ENCODE measurements at regions not wholly inside any gene's neighbourhood (a gene's known extent, or its start where the extent isn't known, plus 50 kb on each side); places are given as distances from the start of the nearest gene placed in this dataset.

GRCh38 chr2:60662781-60663180, 93.3 kb upstream of the PAPOLG start:
- Histone ChIP-seq H3K9ac (ENCODE audit: low read depth, low read length, poor library complexity) (no peak overlapping the region), H4K91ac (ENCODE audit: low read depth, low read length, poor library complexity) (no peak overlapping the region), H3K4me1 (ENCODE audit: control insufficient read depth in 2 of 2, insufficient read depth in 1 of 2, low read depth in 1 of 2, low read length in 2 of 2) (no peaks in the 10 kb centered on the region), H2BK5ac (ENCODE audit: low read length) (no peak overlapping the region), H2BK120ac (ENCODE audit: low read depth, low read length) (no peak overlapping the region), H2BK12ac (ENCODE audit: low read length) (no peak overlapping the region), H3K36me3 (replicated peaks in 1 of 2; ENCODE audit: control insufficient read depth in 2 of 2, insufficient read depth in 2 of 2, low read length in 2 of 2) (no peaks in the 10 kb centered on the region), H3K4me3 (ENCODE audit: low read length in 2 of 2) (no peak overlapping the region), H2BK15ac (ENCODE audit: low read length) (no peak overlapping the region), H3K4ac (ENCODE audit: low read length) (no peak overlapping the region), H3K18ac (ENCODE audit: low read length) (no peak overlapping the region), H3K14ac (ENCODE audit: low read length) (no peak overlapping the region), H3K23ac (ENCODE audit: low read depth, low read length, poor library complexity) (no peak overlapping the region), H2AFZ (ENCODE audit: low read length) (no peak overlapping the region), H3K4me2 (ENCODE audit: insufficient read depth, low read length, poor library complexity, severe bottlenecking) (no peak overlapping the region), H4K8ac (ENCODE audit: low read depth, low read length) (no peak overlapping the region), H3K79me1 (ENCODE audit: low read depth, low read length) (no peaks in the 10 kb centered on the region), H2AK5ac (ENCODE audit: low read depth, low read length) (no peak overlapping the region), H3K9me3 (replicated peaks in 1 of 2; ENCODE audit: control insufficient read depth in 2 of 2, insufficient read depth in 1 of 2, low read depth in 1 of 2, low read length in 2 of 2) (peaks cover 0 to 2% of the 10 kb centered on the region in 2 donors), H3K27ac (replicated peaks; ENCODE audit: low read length) (no peak overlapping the region), H3K27me3 (ENCODE audit: control insufficient read depth in 3 of 3, insufficient read depth in 3 of 3, low read depth in 1 of 3, low read length in 3 of 3) (peaks cover 0 to 5% (median 0%) of the 10 kb centered on the region in 3 experiments)
- DNase-seq (ENCODE audit: low spot score) = no peak

GRCh38 chr2:60671966-60672365, 84.1 kb upstream of the PAPOLG start:
- Histone ChIP-seq H2BK5ac (ENCODE audit: low read length) (no peak overlapping the region), H3K4me3 (ENCODE audit: low read length in 2 of 2) (no peak overlapping the region), H3K9me3 (replicated peaks in 1 of 2; ENCODE audit: control insufficient read depth in 2 of 2, insufficient read depth in 1 of 2, low read depth in 1 of 2, low read length in 2 of 2) (no peaks in the 10 kb centered on the region), H3K4me1 (ENCODE audit: control insufficient read depth in 2 of 2, insufficient read depth in 1 of 2, low read depth in 1 of 2, low read length in 2 of 2) (peaks cover 0 to 2% of the 10 kb centered on the region in 2 donors), H3K27ac (replicated peaks; ENCODE audit: low read length) (no peak overlapping the region), H3K79me1 (ENCODE audit: low read depth, low read length) (no peaks in the 10 kb centered on the region), H3K36me3 (replicated peaks in 1 of 2; ENCODE audit: control insufficient read depth in 2 of 2, insufficient read depth in 2 of 2, low read length in 2 of 2) (no peaks in the 10 kb centered on the region), H3K4ac (ENCODE audit: low read length) (no peak overlapping the region), H2BK120ac (ENCODE audit: low read depth, low read length) (no peak overlapping the region), H2BK15ac (ENCODE audit: low read length) (no peak overlapping the region), H4K91ac (ENCODE audit: low read depth, low read length, poor library complexity) (no peak overlapping the region), H2BK12ac (ENCODE audit: low read length) (no peak overlapping the region), H3K18ac (ENCODE audit: low read length) (no peak overlapping the region), H3K9ac (ENCODE audit: low read depth, low read length, poor library complexity) (no peak overlapping the region), H2AK5ac (ENCODE audit: low read depth, low read length) (no peak overlapping the region), H3K4me2 (ENCODE audit: insufficient read depth, low read length, poor library complexity, severe bottlenecking) (no peak overlapping the region), H2AFZ (ENCODE audit: low read length) (no peak overlapping the region), H3K23ac (ENCODE audit: low read depth, low read length, poor library complexity) (no peak overlapping the region), H3K14ac (ENCODE audit: low read length) (no peak overlapping the region), H4K8ac (ENCODE audit: low read depth, low read length) (no peak overlapping the region), H3K27me3 (ENCODE audit: control insufficient read depth in 3 of 3, insufficient read depth in 3 of 3, low read depth in 1 of 3, low read length in 3 of 3) (no peaks in the 10 kb centered on the region)
- no CpG with 5 or more reads among the region's 6 CpGs for WGBS, 2 donors (ENCODE audit: extremely low coverage in 2 of 2, insufficient read length in 2 of 2, insufficient replicate concordance in 1 of 2)
- DNase-seq (ENCODE audit: low spot score) = no peak

GRCh38 chr2:60674524-60675165, 81.4 kb upstream of the PAPOLG start:
- Histone ChIP-seq H4K91ac (ENCODE audit: low read depth, low read length, poor library complexity) (no peak overlapping the region), H3K9ac (ENCODE audit: low read depth, low read length, poor library complexity) (no peak overlapping the region), H2BK120ac (ENCODE audit: low read depth, low read length) (no peak overlapping the region), H3K23ac (ENCODE audit: low read depth, low read length, poor library complexity) (no peak overlapping the region), H3K27ac (replicated peaks; ENCODE audit: low read length) (no peak overlapping the region), H2BK15ac (ENCODE audit: low read length) (no peak overlapping the region), H3K36me3 (replicated peaks in 1 of 2; ENCODE audit: control insufficient read depth in 2 of 2, insufficient read depth in 2 of 2, low read length in 2 of 2) (no peaks in the 10 kb centered on the region), H2AFZ (ENCODE audit: low read length) (peak overlapping the region; percentile 27), H2BK5ac (ENCODE audit: low read length) (no peak overlapping the region), H3K14ac (ENCODE audit: low read length) (no peak overlapping the region), H3K18ac (ENCODE audit: low read length) (no peak overlapping the region), H2BK12ac (ENCODE audit: low read length) (no peak overlapping the region), H3K4me1 (ENCODE audit: control insufficient read depth in 2 of 2, insufficient read depth in 1 of 2, low read depth in 1 of 2, low read length in 2 of 2) (peaks cover 0 to 2% of the 10 kb centered on the region in 2 donors), H3K79me1 (ENCODE audit: low read depth, low read length) (no peaks in the 10 kb centered on the region), H3K4me3 (ENCODE audit: low read length in 2 of 2) (no peak overlapping the region), H2AK5ac (ENCODE audit: low read depth, low read length) (no peak overlapping the region), H3K27me3 (ENCODE audit: control insufficient read depth in 3 of 3, insufficient read depth in 3 of 3, low read depth in 1 of 3, low read length in 3 of 3) (peaks cover 0 to 3% (median 0%) of the 10 kb centered on the region in 3 experiments), H3K4me2 (ENCODE audit: insufficient read depth, low read length, poor library complexity, severe bottlenecking) (no peak overlapping the region), H4K8ac (ENCODE audit: low read depth, low read length) (no peak overlapping the region), H3K9me3 (replicated peaks in 1 of 2; ENCODE audit: control insufficient read depth in 2 of 2, insufficient read depth in 1 of 2, low read depth in 1 of 2, low read length in 2 of 2) (no peaks in the 10 kb centered on the region), H3K4ac (ENCODE audit: low read length) (no peak overlapping the region)
- DNase-seq (ENCODE audit: low spot score) = peak; percentile 69
- no CpG with 5 or more reads among the region's 9 CpGs for WGBS, 2 donors (ENCODE audit: extremely low coverage in 2 of 2, insufficient read length in 2 of 2, insufficient replicate concordance in 1 of 2)

- no CpG with 5 or more reads among the region's 3 CpGs for WGBS, 2 donors (ENCODE audit: extremely low coverage in 2 of 2, insufficient read length in 2 of 2, insufficient replicate concordance in 1 of 2)
- no peak overlapping the region for H3K4me2 ChIP-seq (ENCODE audit: insufficient read depth, low read length, poor library complexity, severe bottlenecking)
- no peak overlapping the region for H3K4me3 ChIP-seq (ENCODE audit: low read length in 2 of 2)
- no peak overlapping the region for H2BK120ac ChIP-seq (ENCODE audit: low read depth, low read length)
- no peaks in the 10 kb centered on the region for H3K9me3 ChIP-seq (replicated peaks in 1 of 2; ENCODE audit: control insufficient read depth in 2 of 2, insufficient read depth in 1 of 2, low read depth in 1 of 2, low read length in 2 of 2)
- no peak overlapping the region for H2BK5ac ChIP-seq (ENCODE audit: low read length)
- H3K27me3 ChIP-seq (ENCODE audit: control insufficient read depth in 3 of 3, insufficient read depth in 3 of 3, low read depth in 1 of 3, low read length in 3 of 3) = peaks cover 0 to 3% (median 0%) of the 10 kb centered on the region in 3 experiments
- H3K27ac ChIP-seq (replicated peaks; ENCODE audit: low read length) = no peak overlapping the region
- no peak overlapping the region for H2BK15ac ChIP-seq (ENCODE audit: low read length)
- no peak overlapping the region for H3K4ac ChIP-seq (ENCODE audit: low read length)
- no peaks in the 10 kb centered on the region for H3K79me1 ChIP-seq (ENCODE audit: low read depth, low read length)
- H3K18ac ChIP-seq (ENCODE audit: low read length) = no peak overlapping the region
- H3K36me3 ChIP-seq (replicated peaks in 1 of 2; ENCODE audit: control insufficient read depth in 2 of 2, insufficient read depth in 2 of 2, low read length in 2 of 2) = no peaks in the 10 kb centered on the region
- peaks cover 0 to 2% of the 10 kb centered on the region in 2 donors for H3K4me1 ChIP-seq (ENCODE audit: control insufficient read depth in 2 of 2, insufficient read depth in 1 of 2, low read depth in 1 of 2, low read length in 2 of 2)
- no peak for DNase-seq (ENCODE audit: low spot score)
- H3K9ac ChIP-seq (ENCODE audit: low read depth, low read length, poor library complexity) = no peak overlapping the region
- no peak overlapping the region for H4K91ac ChIP-seq (ENCODE audit: low read depth, low read length, poor library complexity)
- peak overlapping the region; percentile 27 for H2AFZ ChIP-seq (ENCODE audit: low read length)
- no peak overlapping the region for H3K14ac ChIP-seq (ENCODE audit: low read length)
- H2AK5ac ChIP-seq (ENCODE audit: low read depth, low read length) = no peak overlapping the region
- H2BK12ac ChIP-seq (ENCODE audit: low read length) = no peak overlapping the region
- no peak overlapping the region for H4K8ac ChIP-seq (ENCODE audit: low read depth, low read length)
- H3K23ac ChIP-seq (ENCODE audit: low read depth, low read length, poor library complexity) = no peak overlapping the region
Measured at GRCh38 chr2:60675301-60675700, 80.8 kb upstream of the PAPOLG start.

Data from neuronal stem cell (in vitro differentiated cells).